Trophoblast cell (in vitro differentiated cells and primary cell): ENCODE measurements at regions not wholly inside any gene's neighbourhood (a gene's known extent, or its start where the extent isn't known, plus 50 kb on each side); places are given as distances from the start of the nearest gene placed in this dataset.
A peak's percentile ranks its signal among the peaks of the same experiment; 100 is the strongest.

Experiments
- DNase-seq, 2 donors: peaks; one replicate each; pipeline ENCODE4 v3.0.0-alpha.2; 2016
- H2AFZ ChIP-seq: 2 replicates; pipeline ENCODE4 v1.6.1; 2013; ENCODE audit warnings: low read length, moderate library complexity, mild to moderate bottlenecking; ENCODE audit not compliant: insufficient read depth, poor library complexity
- H2AK5ac ChIP-seq: 2 replicates; pipeline ENCODE4 v1.6.1; 2013; ENCODE audit warnings: mild to moderate bottlenecking, low read length
- H2BK120ac ChIP-seq: 2 replicates; pipeline ENCODE4 v1.6.1; 2013; ENCODE audit warnings: low read length, mild to moderate bottlenecking, moderate library complexity; ENCODE audit not compliant: insufficient read depth, poor library complexity
- H2BK12ac ChIP-seq: 2 replicates; pipeline ENCODE4 v1.6.1; 2013; ENCODE audit warnings: mild to moderate bottlenecking, low read length, moderate library complexity
- H2BK5ac ChIP-seq: 2 replicates; pipeline ENCODE4 v1.6.1; 2013; ENCODE audit warnings: low read length, low read depth, moderate library complexity, mild to moderate bottlenecking; ENCODE audit not compliant: poor library complexity
- H3K14ac ChIP-seq: 2 replicates; pipeline ENCODE4 v1.6.1; 2013; ENCODE audit warnings: mild to moderate bottlenecking, low read length
- H3K18ac ChIP-seq: 2 replicates; pipeline ENCODE4 v1.6.1; 2013; ENCODE audit warnings: mild to moderate bottlenecking, low read length
- H3K23ac ChIP-seq: 2 replicates; pipeline ENCODE4 v1.6.1; 2013; ENCODE audit warnings: low read length
- H3K27ac ChIP-seq: 2 replicates; pipeline ENCODE4 v1.5.1; 2013; ENCODE audit warnings: low read depth, mild to moderate bottlenecking, inconsistent platforms, low read length, moderate library complexity
- H3K27me3 ChIP-seq: 2 replicates; pipeline ENCODE4 v1.6.1; 2013; ENCODE audit warnings: inconsistent platforms, mild to moderate bottlenecking, low read length, moderate library complexity; ENCODE audit not compliant: insufficient read depth
- H3K36me3 ChIP-seq, 2 experiments: 1 replicate in 1 of 2; 2 replicates in 1 of 2; pipeline ENCODE4 v1.6.1; 2013; ENCODE audit warnings: low read length in 2 of 2, mild to moderate bottlenecking in 2 of 2, moderate library complexity in 1 of 2; ENCODE audit not compliant: insufficient read depth in 2 of 2, control insufficient read depth in 1 of 2
- H3K4ac ChIP-seq: 2 replicates; pipeline ENCODE4 v1.6.1; 2013; ENCODE audit warnings: low read depth, mild to moderate bottlenecking, low read length, moderate library complexity
- H3K4me1 ChIP-seq, 2 experiments: 1 replicate in 1 of 2; 2 replicates in 1 of 2; pipeline ENCODE4 v1.6.1; 2013; ENCODE audit warnings: low read length in 2 of 2, mild to moderate bottlenecking in 2 of 2, moderate library complexity in 1 of 2; ENCODE audit not compliant: insufficient read depth in 2 of 2, control insufficient read depth in 1 of 2
- H3K4me2 ChIP-seq: 2 replicates; pipeline ENCODE4 v1.6.1; 2013; ENCODE audit warnings: inconsistent platforms, mild to moderate bottlenecking, low read length, moderate library complexity
- H3K4me3 ChIP-seq: 2 replicates; pipeline ENCODE4 v1.5.1; 2013; ENCODE audit warnings: mild to moderate bottlenecking, low read depth, low read length, inconsistent platforms
- H3K79me1 ChIP-seq: one replicate; pipeline ENCODE4 v1.6.1; 2013; ENCODE audit warnings: low read length
- H3K79me2 ChIP-seq: 2 replicates; pipeline ENCODE4 v1.6.1; 2013; ENCODE audit warnings: low read length, mild to moderate bottlenecking; ENCODE audit not compliant: control insufficient read depth, insufficient read depth, poor library complexity
- H3K9ac ChIP-seq: 2 replicates; pipeline ENCODE4 v1.6.1; 2013; ENCODE audit warnings: mild to moderate bottlenecking, low read length
- H3K9me3 ChIP-seq: 2 replicates; pipeline ENCODE4 v1.6.1; 2013; ENCODE audit warnings: low read depth, mild to moderate bottlenecking, control low read depth, inconsistent platforms, low read length; ENCODE audit not compliant: insufficient read depth
- H4K12ac ChIP-seq: 2 replicates; pipeline ENCODE4 v1.6.1; 2013; ENCODE audit warnings: low read depth, mild to moderate bottlenecking, low read length, moderate library complexity
- H4K8ac ChIP-seq: 2 replicates; pipeline ENCODE4 v1.6.1; 2013; ENCODE audit warnings: low read depth, mild to moderate bottlenecking, low read length, moderate library complexity
- H4K91ac ChIP-seq: one replicate; pipeline ENCODE4 v1.6.1; 2013; ENCODE audit warnings: low read depth, mild to moderate bottlenecking, low read length, moderate library complexity
- WGBS: extraction: QIAGEN DNeasy Blood & Tissue Kit; methylation state at CpG from one replicate; pipeline ENCODE4 v1.1.7; 2013; ENCODE audit warnings: missing lambda C conversion rate; ENCODE audit not compliant: insufficient read length, insufficient coverage; ENCODE audit errors: extremely low coverage; 5-methylcytosine and 5-hydroxymethylcytosine counted together

- no peak overlapping the region for H3K4me2 ChIP-seq
- H3K79me2 ChIP-seq: no peaks in the 10 kb centered on the region
- H2BK120ac ChIP-seq: no peak overlapping the region
- H4K91ac ChIP-seq: no peak overlapping the region
- no peak overlapping the region for H3K4ac ChIP-seq
- no peaks in the 10 kb centered on the region for H3K9me3 ChIP-seq
- no peaks in the 10 kb centered on the region for H3K27me3 ChIP-seq
- WGBS: no CpG with 5 or more reads among the region's 5 CpGs
- H3K14ac ChIP-seq: no peak overlapping the region
- H4K12ac ChIP-seq: no peak overlapping the region
- no peak overlapping the region for H2BK12ac ChIP-seq
- H2AK5ac ChIP-seq: no peak overlapping the region
- H3K4me1 ChIP-seq: no peaks in the 10 kb centered on the region
- no peak overlapping the region for H2AFZ ChIP-seq
- H2BK5ac ChIP-seq: no peak overlapping the region
- DNase-seq: peak; percentile 14 to 82
- no peak overlapping the region for H3K23ac ChIP-seq
- no peaks in the 10 kb centered on the region for H3K36me3 ChIP-seq
- H3K79me1 ChIP-seq: no peaks in the 10 kb centered on the region
- no peak overlapping the region for H3K9ac ChIP-seq
- H4K8ac ChIP-seq: no peak overlapping the region
- no peak overlapping the region for H3K4me3 ChIP-seq
- no peak overlapping the region for H3K27ac ChIP-seq
- H3K18ac ChIP-seq: no peak overlapping the region
These were observed 107.3 kb upstream of the LUZP2 start for GRCh38 chr11:24389575-24389974.

GRCh38 chr11:24390016-24390415 lies 106.8 kb upstream of the LUZP2 start:
- H2BK120ac ChIP-seq: no peak overlapping the region
- no peak overlapping the region for H2AFZ ChIP-seq
- H3K18ac ChIP-seq: no peak overlapping the region
- H3K27ac ChIP-seq: no peak overlapping the region
- H3K4ac ChIP-seq: no peak overlapping the region
- no peak for DNase-seq
- H3K79me1 ChIP-seq: no peaks in the 10 kb centered on the region
- no peak overlapping the region for H2AK5ac ChIP-seq
- H3K9me3 ChIP-seq: no peaks in the 10 kb centered on the region
- no peak overlapping the region for H4K91ac ChIP-seq
- no peak overlapping the region for H4K8ac ChIP-seq
- H3K14ac ChIP-seq: no peak overlapping the region
- no peaks in the 10 kb centered on the region for H3K27me3 ChIP-seq
- WGBS: no CpG with 5 or more reads among the region's 5 CpGs
- no peak overlapping the region for H3K23ac ChIP-seq
- H4K12ac ChIP-seq: no peak overlapping the region
- no peaks in the 10 kb centered on the region for H3K36me3 ChIP-seq
- no peak overlapping the region for H2BK12ac ChIP-seq
- H2BK5ac ChIP-seq: no peak overlapping the region
- no peaks in the 10 kb centered on the region for H3K79me2 ChIP-seq
- H3K4me1 ChIP-seq: no peaks in the 10 kb centered on the region
- no peak overlapping the region for H3K4me3 ChIP-seq
- H3K9ac ChIP-seq: no peak overlapping the region
- no peak overlapping the region for H3K4me2 ChIP-seq

GRCh38 chr11:24390762-24391161 lies 106.1 kb upstream of the LUZP2 start:
- H2BK12ac ChIP-seq: no peak overlapping the region
- no peak overlapping the region for H3K18ac ChIP-seq
- H3K27ac ChIP-seq: no peak overlapping the region
- DNase-seq: no peak
- H3K79me1 ChIP-seq: no peaks in the 10 kb centered on the region
- no peak overlapping the region for H3K4me2 ChIP-seq
- no peak overlapping the region for H4K91ac ChIP-seq
- no peaks in the 10 kb centered on the region for H3K27me3 ChIP-seq
- H3K4me3 ChIP-seq: no peak overlapping the region
- WGBS: no CpG with 5 or more reads among the region's 1 CpG
- H3K4me1 ChIP-seq: no peaks in the 10 kb centered on the region
- no peak overlapping the region for H2BK120ac ChIP-seq
- no peaks in the 10 kb centered on the region for H3K9me3 ChIP-seq
- no peaks in the 10 kb centered on the region for H3K79me2 ChIP-seq
- H2AFZ ChIP-seq: no peak overlapping the region
- no peak overlapping the region for H4K8ac ChIP-seq
- no peak overlapping the region for H2BK5ac ChIP-seq
- no peak overlapping the region for H3K9ac ChIP-seq
- H2AK5ac ChIP-seq: no peak overlapping the region
- no peak overlapping the region for H4K12ac ChIP-seq
- no peak overlapping the region for H3K4ac ChIP-seq
- H3K14ac ChIP-seq: no peak overlapping the region
- no peaks in the 10 kb centered on the region for H3K36me3 ChIP-seq
- no peak overlapping the region for H3K23ac ChIP-seq

GRCh38 chr11:24391167-24391566 lies 105.7 kb upstream of the LUZP2 start:
- H3K27ac ChIP-seq: no peak overlapping the region
- H3K4me1 ChIP-seq: no peaks in the 10 kb centered on the region
- H3K9ac ChIP-seq: no peak overlapping the region
- DNase-seq: peak; percentile 2 to 68
- H3K36me3 ChIP-seq: no peaks in the 10 kb centered on the region
- H3K79me1 ChIP-seq: no peaks in the 10 kb centered on the region
- no peak overlapping the region for H4K8ac ChIP-seq
- no peak overlapping the region for H3K4me3 ChIP-seq
- H3K23ac ChIP-seq: no peak overlapping the region
- WGBS: no CpG with 5 or more reads among the region's 3 CpGs
- no peak overlapping the region for H2BK5ac ChIP-seq
- no peaks in the 10 kb centered on the region for H3K9me3 ChIP-seq
- no peak overlapping the region for H4K12ac ChIP-seq
- no peak overlapping the region for H2BK120ac ChIP-seq
- no peak overlapping the region for H4K91ac ChIP-seq
- H3K27me3 ChIP-seq: no peaks in the 10 kb centered on the region
- no peak overlapping the region for H3K18ac ChIP-seq
- H3K79me2 ChIP-seq: no peaks in the 10 kb centered on the region
- H3K14ac ChIP-seq: no peak overlapping the region
- no peak overlapping the region for H2AK5ac ChIP-seq
- no peak overlapping the region for H2AFZ ChIP-seq
- no peak overlapping the region for H2BK12ac ChIP-seq
- H3K4ac ChIP-seq: no peak overlapping the region
- H3K4me2 ChIP-seq: no peak overlapping the region
